Left lung (tissue), 4 donors: ENCODE measurements at regions not wholly inside any gene's neighbourhood (a gene's known extent, or its start where the extent isn't known, plus 50 kb on each side); places are given as distances from the start of the nearest gene placed in this dataset.

Source experiments
- ATAC-seq: fragments of 200-7000 bp; cut with Tn5 transposase; one replicate; pipeline ENCODE4 v1.9.1; 2020; ENCODE audit warnings: moderate library complexity
- DNase-seq, 4 donors: peaks; one replicate each; pipeline ENCODE4 v3.0.0-alpha.2; 2013 to 2020
- H3K27ac ChIP-seq, 2 donors: fragments of 200-600 bp; sonication (generic) in 1 of 2; one replicate each; pipeline versions ENCODE4 v1.5.0 to v1.8.0; 2020 to 2021
- H3K27me3 ChIP-seq, 2 donors: fragments of 200-600 bp; sonication (generic) in 1 of 2; one replicate each; pipeline versions ENCODE4 v1.5.0 to v1.8.0; 2020 to 2021
- H3K36me3 ChIP-seq, 2 donors: fragments of 200-600 bp; sonication (generic) in 1 of 2; one replicate each; pipeline versions ENCODE4 v1.5.0 to v1.8.0; 2020 to 2021
- H3K4me1 ChIP-seq, 2 donors: fragments of 200-600 bp; one replicate each; pipeline ENCODE4 v1.8.0; 2021
- H3K4me3 ChIP-seq, 2 donors: fragments of 200-600 bp; sonication (generic) in 1 of 2; one replicate each; pipeline versions ENCODE4 v1.5.0 to v1.8.0; 2020 to 2021; ENCODE audit warnings: mild to moderate bottlenecking in 1 of 2
- H3K9me3 ChIP-seq, 2 donors: fragments of 200-600 bp; sonication (generic) in 1 of 2; one replicate each; pipeline versions ENCODE4 v1.5.0 to v1.8.0; 2020 to 2021
- intact Hi-C, 2 donors: fragments of 100-400 bp; cut with DNase I; formaldehyde crosslinking; loops; one replicate each; pipeline versions ENCODE4 v1.11.2 to v1.14.2; 2022
- TF ChIP-seq, protein P1 (sequence below), 2 donors: fragments of 200-600 bp; sonication (generic) in 1 of 2; IDR thresholded peaks; one replicate each; pipeline versions ENCODE4 v1.5.0 to v1.8.0; 2021; ENCODE audit warnings: antibody characterized with exemption in 2 of 2
- donor health status: DM: no; HTN: yes; CAD: no.
- donor health status: DM: no; HTN: no; CAD: no.

DNA sequence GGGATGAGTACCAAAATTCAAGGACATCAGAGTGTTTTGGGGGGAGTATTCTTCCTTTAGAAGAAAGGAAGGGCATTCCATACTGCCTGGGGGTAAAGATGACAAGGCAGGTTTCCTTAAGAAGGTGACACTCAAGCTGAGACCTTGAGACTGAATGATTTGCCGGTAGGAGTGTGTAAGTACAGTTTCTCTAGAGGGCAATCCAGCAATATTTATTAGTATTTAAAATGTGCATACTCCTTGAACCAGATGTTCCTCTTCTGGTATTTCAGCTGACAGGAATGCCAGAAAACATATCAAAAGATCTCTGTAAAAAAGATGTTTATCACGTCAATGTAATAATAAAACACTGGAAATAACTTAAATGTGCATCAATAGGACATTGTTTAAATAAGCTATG lies 106.4 kb upstream of the TMCC3 start:
- intact Hi-C loops: no loop called here
- no peaks in the 10 kb centered on the region for H3K9me3 ChIP-seq
- no peak for ATAC-seq

GRCh38 chr12:94755598-94755997 lies 105.2 kb upstream of the TMCC3 start:
- Histone ChIP-seq H3K27ac (no peak overlapping the region), H3K36me3 (no peaks in the 10 kb centered on the region), H3K27me3 (no peaks in the 10 kb centered on the region), H3K9me3 (no peaks in the 10 kb centered on the region), H3K4me1 (no peaks in the 10 kb centered on the region), H3K4me3 (no peak overlapping the region)
- TF ChIP-seq, protein P1, sequence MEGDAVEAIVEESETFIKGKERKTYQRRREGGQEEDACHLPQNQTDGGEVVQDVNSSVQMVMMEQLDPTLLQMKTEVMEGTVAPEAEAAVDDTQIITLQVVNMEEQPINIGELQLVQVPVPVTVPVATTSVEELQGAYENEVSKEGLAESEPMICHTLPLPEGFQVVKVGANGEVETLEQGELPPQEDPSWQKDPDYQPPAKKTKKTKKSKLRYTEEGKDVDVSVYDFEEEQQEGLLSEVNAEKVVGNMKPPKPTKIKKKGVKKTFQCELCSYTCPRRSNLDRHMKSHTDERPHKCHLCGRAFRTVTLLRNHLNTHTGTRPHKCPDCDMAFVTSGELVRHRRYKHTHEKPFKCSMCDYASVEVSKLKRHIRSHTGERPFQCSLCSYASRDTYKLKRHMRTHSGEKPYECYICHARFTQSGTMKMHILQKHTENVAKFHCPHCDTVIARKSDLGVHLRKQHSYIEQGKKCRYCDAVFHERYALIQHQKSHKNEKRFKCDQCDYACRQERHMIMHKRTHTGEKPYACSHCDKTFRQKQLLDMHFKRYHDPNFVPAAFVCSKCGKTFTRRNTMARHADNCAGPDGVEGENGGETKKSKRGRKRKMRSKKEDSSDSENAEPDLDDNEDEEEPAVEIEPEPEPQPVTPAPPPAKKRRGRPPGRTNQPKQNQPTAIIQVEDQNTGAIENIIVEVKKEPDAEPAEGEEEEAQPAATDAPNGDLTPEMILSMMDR (IDR thresholded peaks at IDR 0.05): no peak
- no peak for DNase-seq
- intact Hi-C loops: no loop called here
- no peak for ATAC-seq

More for the DNA sequence above, 106.4 kb upstream of the TMCC3 start:
- Histone ChIP-seq H3K4me1 (no peaks in the 10 kb centered on the region), H3K27ac (no peak overlapping the region), H3K4me3 (no peak overlapping the region), H3K36me3 (no peaks in the 10 kb centered on the region), H3K27me3 (no peaks in the 10 kb centered on the region)
- DNase-seq: no peak
- TF ChIP-seq, protein P1 (IDR thresholded peaks at IDR 0.05): no peak

GRCh38 chr12:94754653-94755052 lies 104.3 kb upstream of the TMCC3 start:
- Histone ChIP-seq H3K4me3 (no peak overlapping the region), H3K36me3 (no peaks in the 10 kb centered on the region), H3K4me1 (no peaks in the 10 kb centered on the region), H3K27ac (no peak overlapping the region), H3K27me3 (no peaks in the 10 kb centered on the region), H3K9me3 (no peaks in the 10 kb centered on the region)
- ATAC-seq: no peak
- no peak for DNase-seq
- TF ChIP-seq, protein P1 (IDR thresholded peaks at IDR 0.05): no peak
- intact Hi-C loops: no loop called here

DNA sequence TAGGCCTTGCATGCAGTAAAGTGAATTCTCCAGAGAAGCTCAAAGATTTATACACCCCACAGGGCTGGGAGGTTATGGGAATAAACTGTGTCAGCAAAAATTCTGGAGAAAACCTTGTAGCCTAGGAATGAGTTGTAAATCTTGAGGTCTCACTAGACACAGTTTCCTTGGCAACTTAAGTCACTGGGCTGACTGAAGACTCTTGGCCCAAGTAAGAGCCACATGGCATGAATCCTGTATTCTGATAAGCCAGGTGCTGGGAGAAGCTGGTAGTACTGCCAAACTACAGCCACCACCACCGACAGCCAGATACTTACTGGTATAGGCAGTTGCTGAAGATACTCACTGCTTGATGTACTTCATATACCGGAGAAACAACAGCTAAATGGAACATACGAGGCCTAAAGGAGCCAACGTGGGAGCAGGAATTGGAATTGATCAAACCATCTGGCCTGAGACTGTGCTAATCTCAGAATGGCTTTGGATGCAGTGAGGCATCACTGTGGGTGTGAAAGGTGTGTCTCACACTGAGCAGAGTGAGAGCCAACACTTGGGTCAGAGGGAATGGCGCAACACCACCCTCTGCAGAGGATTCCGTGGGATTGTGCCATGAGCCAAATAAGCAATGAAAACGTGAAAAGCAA lies 102.8 kb upstream of the TMCC3 start:
- H3K4me3 ChIP-seq: no peak overlapping the region
- TF ChIP-seq, protein P1 (IDR thresholded peaks at IDR 0.05): no peak
- H3K27ac ChIP-seq: no peak overlapping the region
- intact Hi-C loops: no loop called here
- DNase-seq (no peak), ATAC-seq (peak; percentile 39)
- H3K4me1 ChIP-seq: no peaks in the 10 kb centered on the region
- H3K27me3 ChIP-seq: no peaks in the 10 kb centered on the region
- H3K9me3 ChIP-seq: no peaks in the 10 kb centered on the region
- no peaks in the 10 kb centered on the region for H3K36me3 ChIP-seq

- H3K27me3 ChIP-seq: no peaks in the 10 kb centered on the region
- DNase-seq (no peak), ATAC-seq (no peak)
- intact Hi-C loops: no loop called here
- H3K4me3 ChIP-seq: no peak overlapping the region
- TF ChIP-seq, protein P1 (IDR thresholded peaks at IDR 0.05): no peak
- H3K4me1 ChIP-seq: no peaks in the 10 kb centered on the region
- no peaks in the 10 kb centered on the region for H3K36me3 ChIP-seq
- no peak overlapping the region for H3K27ac ChIP-seq
- H3K9me3 ChIP-seq: no peaks in the 10 kb centered on the region
Observed at GRCh38 chr12:94750864-94751263, 100.5 kb upstream of the TMCC3 start.
